CD4-positive, alpha-beta memory T cell (primary cell): ENCODE measurements at regions not wholly inside any gene's neighbourhood (a gene's known extent, or its start where the extent isn't known, plus 50 kb on each side); places are given as distances from the start of the nearest gene placed in this dataset.

Experiments used
- CTCF ChIA-PET: fragments of 350-600 bp; sonication (Branson Sonifier 250); formaldehyde crosslinking; loops from one replicate; lab custom pipeline; 2021; ENCODE audit warnings: inconsistent platforms; ENCODE audit not compliant: partially characterized antibody; lab: Charles Lee
- POLR2A ChIA-PET: fragments of 350-600 bp; sonication (Branson Sonifier 250); formaldehyde crosslinking; loops from one replicate; lab custom pipeline; 2021; ENCODE audit not compliant: partially characterized antibody; lab: Charles Lee
- DNase-seq, 5 donors: peaks; one replicate each; pipeline versions ENCODE4 v3.0.0 to v3.0.0-alpha.2; 2020 to 2022; ENCODE audit warnings: mixed read lengths in 1 of 5
- H3K27ac ChIP-seq: one replicate; pipeline ENCODE4 v1.7.0; 2013; ENCODE audit warnings: low read depth, low read length
- H3K27me3 ChIP-seq: 2 replicates; pipeline ENCODE4 v1.7.0; 2013; ENCODE audit warnings: mild to moderate bottlenecking, low read length, moderate library complexity; ENCODE audit not compliant: insufficient read depth
- H3K36me3 ChIP-seq: 2 replicates; pipeline ENCODE4 v1.7.0; 2013; ENCODE audit warnings: mild to moderate bottlenecking, low read length, moderate library complexity; ENCODE audit not compliant: insufficient read depth
- H3K4me1 ChIP-seq: 2 replicates; pipeline ENCODE4 v1.7.0; 2013; ENCODE audit warnings: mild to moderate bottlenecking, low read length, moderate library complexity; ENCODE audit not compliant: insufficient read depth
- H3K4me3 ChIP-seq, 2 donors: one replicate each; pipeline ENCODE4 v1.7.0; 2013; ENCODE audit warnings: low read length in 2 of 2, mild to moderate bottlenecking in 1 of 2
- H3K9me3 ChIP-seq, 2 donors: one replicate each; pipeline ENCODE4 v1.7.0; 2013; ENCODE audit warnings: low read length in 2 of 2, control low read depth in 1 of 2; ENCODE audit not compliant: control insufficient read depth in 1 of 2
- H3K27ac Mint-ChIP-seq, 7 donors: one replicate each; pipeline ENCODE4 v1.8.0; 2020 to 2021; ENCODE audit warnings: mixed read lengths in 7 of 7, mild to moderate bottlenecking in 6 of 7, inconsistent platforms in 3 of 7, moderate library complexity in 3 of 7
- H3K27me3 Mint-ChIP-seq, 2 donors: one replicate each; pipeline ENCODE4 v1.8.0; 2020 to 2021; ENCODE audit warnings: mixed read lengths in 2 of 2
- H3K36me3 Mint-ChIP-seq, 2 donors: one replicate each; pipeline ENCODE4 v1.8.0; 2020 to 2021; ENCODE audit warnings: mixed read lengths in 2 of 2, inconsistent platforms in 1 of 2, mild to moderate bottlenecking in 1 of 2
- H3K4me1 Mint-ChIP-seq, 4 donors: one replicate each; pipeline ENCODE4 v1.8.0; 2020 to 2021; ENCODE audit warnings: mixed read lengths in 4 of 4, mild to moderate bottlenecking in 1 of 4
- H3K4me3 Mint-ChIP-seq, 8 donors: one replicate each; pipeline ENCODE4 v1.8.0; 2020 to 2021; ENCODE audit warnings: mixed read lengths in 8 of 8, mild to moderate bottlenecking in 7 of 8, moderate library complexity in 6 of 8, inconsistent platforms in 3 of 8
- H3K9me3 Mint-ChIP-seq, 8 donors: one replicate each; pipeline ENCODE4 v1.8.0; 2020 to 2021; ENCODE audit warnings: mixed read lengths in 8 of 8, mild to moderate bottlenecking in 5 of 8, inconsistent platforms in 3 of 8, moderate library complexity in 1 of 8
- intact Hi-C: fragments of 100-400 bp; cut with micrococcal nuclease; formaldehyde crosslinking; loops from one replicate; pipeline ENCODE4 v1.15.1; 2023

DNA sequence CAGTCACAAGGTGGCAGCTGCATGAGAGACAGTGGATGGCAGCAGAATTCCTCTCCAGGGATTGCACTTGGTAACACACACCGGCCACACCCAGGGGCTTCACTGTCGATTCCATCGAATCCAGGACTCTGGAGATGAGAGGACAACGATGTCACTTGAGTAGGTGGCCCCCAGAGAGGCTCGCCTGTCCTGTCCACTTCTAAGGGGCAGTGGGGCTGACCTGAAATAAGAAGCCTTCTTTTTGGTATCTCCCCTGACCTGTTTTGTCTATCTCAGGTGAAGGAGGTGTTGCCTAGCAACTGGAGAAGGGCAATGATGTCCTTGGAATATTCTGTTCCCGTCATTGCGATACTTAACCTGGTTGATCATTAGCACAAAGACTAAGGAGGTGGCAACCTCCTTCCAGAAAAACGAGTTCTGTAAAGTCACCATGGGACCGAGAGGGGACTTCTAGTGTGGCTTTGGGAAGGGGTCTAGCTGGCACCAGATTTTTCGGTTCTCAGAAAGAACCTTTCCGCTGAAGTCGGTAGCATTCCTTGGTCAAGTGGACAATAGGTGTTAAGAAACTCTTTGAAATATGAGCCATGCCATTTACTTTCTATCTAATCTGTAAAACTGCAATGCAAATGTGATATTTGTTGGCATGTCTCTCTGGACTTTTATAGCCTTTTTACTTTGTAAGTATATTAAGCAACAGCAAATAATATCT is 85.2 kb upstream of the TMPRSS2 start:
- H3K4me3 Mint-ChIP-seq, result no peak overlapping the region
- Histone ChIP-seq H3K4me1 (no peaks in the 10 kb centered on the region), H3K4me3 (no peak overlapping the region), H3K36me3 (no peaks in the 10 kb centered on the region), H3K27me3 (no peaks in the 10 kb centered on the region), H3K27ac (no peak overlapping the region), H3K9me3 (no peaks in the 10 kb centered on the region)
- CTCF ChIA-PET, result no interaction called here
- POLR2A ChIA-PET, result no interaction called here
- no peak for DNase-seq
- H3K27me3 Mint-ChIP-seq, result peaks cover 3 to 18% of the 10 kb centered on the region in 2 donors
- intact Hi-C loops, result no loop called here
- H3K27ac Mint-ChIP-seq, result no peak overlapping the region
- peaks cover 0 to 8% (median 6%) of the 10 kb centered on the region in 8 donors for H3K9me3 Mint-ChIP-seq
- no peaks in the 10 kb centered on the region for H3K4me1 Mint-ChIP-seq
- no peaks in the 10 kb centered on the region for H3K36me3 Mint-ChIP-seq

- H3K27ac ChIP-seq, result no peak overlapping the region
- H3K9me3 Mint-ChIP-seq, result peaks cover 2 to 19% (median 12%) of the 10 kb centered on the region in 8 donors
- no peaks in the 10 kb centered on the region for H3K9me3 ChIP-seq
- intact Hi-C loops, result no loop called here
- no peak overlapping the region for H3K27ac Mint-ChIP-seq
- no peaks in the 10 kb centered on the region for H3K36me3 Mint-ChIP-seq
- no peaks in the 10 kb centered on the region for H3K4me1 ChIP-seq
- H3K36me3 ChIP-seq, result no peaks in the 10 kb centered on the region
- ChIA-PET POLR2A (interaction anchor here (0.6 kb wide), 1 partner anchor 18 kb away, joined by 3 read pairs; no protein-coding TSS in a partner anchor), CTCF (no interaction called here)
- H3K27me3 ChIP-seq, result no peaks in the 10 kb centered on the region
- no peak overlapping the region for H3K4me3 Mint-ChIP-seq
- peaks cover 9 to 13% of the 10 kb centered on the region in 2 donors for H3K27me3 Mint-ChIP-seq
- no peaks in the 10 kb centered on the region for H3K4me1 Mint-ChIP-seq
- DNase-seq, result no peak
- no peak overlapping the region for H3K4me3 ChIP-seq
Measured at GRCh38 chr21:41589620-41590175, 81.7 kb upstream of the TMPRSS2 start.

DNA sequence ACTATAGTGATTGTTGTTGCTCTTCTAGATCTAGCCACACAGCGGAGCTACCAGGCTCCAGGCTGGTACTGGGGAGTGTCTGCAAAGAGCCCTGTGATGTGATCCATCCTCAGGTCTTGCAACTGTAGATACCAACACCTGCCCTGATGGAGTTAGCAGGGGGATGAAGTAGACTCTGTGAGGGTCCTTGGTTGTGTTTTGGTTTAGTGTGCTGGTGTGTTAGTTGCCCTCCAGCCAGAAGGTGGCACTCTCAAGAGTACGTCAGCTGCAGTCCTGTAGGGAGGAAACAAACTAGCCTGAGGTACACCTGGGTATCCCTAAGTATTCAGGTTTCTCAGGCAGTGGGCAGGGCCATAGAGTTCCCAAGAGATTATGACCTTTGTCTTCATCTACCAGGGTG is 81.2 kb upstream of the TMPRSS2 start:
- H3K27ac Mint-ChIP-seq, result no peak overlapping the region
- Histone ChIP-seq H3K9me3 (no peaks in the 10 kb centered on the region), H3K4me3 (no peak overlapping the region), H3K27ac (no peak overlapping the region), H3K36me3 (no peaks in the 10 kb centered on the region), H3K27me3 (no peaks in the 10 kb centered on the region), H3K4me1 (no peaks in the 10 kb centered on the region)
- H3K4me1 Mint-ChIP-seq, result no peaks in the 10 kb centered on the region
- ChIA-PET CTCF (no interaction called here), POLR2A (interaction anchor here (0.6 kb wide), 1 partner anchor 18 kb away, joined by 3 read pairs; no protein-coding TSS in a partner anchor)
- intact Hi-C loops, result no loop called here
- H3K4me3 Mint-ChIP-seq, result no peak overlapping the region
- H3K36me3 Mint-ChIP-seq, result no peaks in the 10 kb centered on the region
- H3K27me3 Mint-ChIP-seq, result peaks cover 7 to 10% of the 10 kb centered on the region in 2 donors
- peaks cover 2 to 19% (median 12%) of the 10 kb centered on the region in 8 donors for H3K9me3 Mint-ChIP-seq
- DNase-seq, result no peak

- H3K27me3 Mint-ChIP-seq, result peaks cover 8 to 11% of the 10 kb centered on the region in 2 donors
- CTCF ChIA-PET, result no interaction called here
- H3K27ac Mint-ChIP-seq, result no peak overlapping the region
- H3K36me3 ChIP-seq, result no peaks in the 10 kb centered on the region
- intact Hi-C loops, result no loop called here
- POLR2A ChIA-PET, result no interaction called here
- no peaks in the 10 kb centered on the region for H3K27me3 ChIP-seq
- DNase-seq, result no peak
- no peaks in the 10 kb centered on the region for H3K9me3 ChIP-seq
- no peak overlapping the region for H3K4me3 Mint-ChIP-seq
- H3K4me1 ChIP-seq, result no peaks in the 10 kb centered on the region
- H3K4me3 ChIP-seq, result no peak overlapping the region
- H3K36me3 Mint-ChIP-seq, result no peaks in the 10 kb centered on the region
- H3K27ac ChIP-seq, result no peak overlapping the region
- H3K9me3 Mint-ChIP-seq, result peaks cover 2 to 19% (median 12%) of the 10 kb centered on the region in 8 donors
- H3K4me1 Mint-ChIP-seq, result no peaks in the 10 kb centered on the region
Measured at GRCh38 chr21:41585199-41585994, 77.4 kb upstream of the TMPRSS2 start.

GRCh38 chr21:41584603-41585176 is 76.7 kb upstream of the TMPRSS2 start:
- Mint-ChIP-seq H3K4me1 (no peaks in the 10 kb centered on the region), H3K27me3 (peaks cover 11 to 14% of the 10 kb centered on the region in 2 donors), H3K9me3 (peaks cover 2 to 21% (median 12%) of the 10 kb centered on the region in 8 donors), H3K27ac (no peak overlapping the region), H3K36me3 (no peaks in the 10 kb centered on the region), H3K4me3 (no peak overlapping the region)
- H3K36me3 ChIP-seq, result no peaks in the 10 kb centered on the region
- no peak overlapping the region for H3K4me3 ChIP-seq
- no peak overlapping the region for H3K27ac ChIP-seq
- no peaks in the 10 kb centered on the region for H3K9me3 ChIP-seq
- ChIA-PET POLR2A (no interaction called here), CTCF (no interaction called here)
- H3K27me3 ChIP-seq, result no peaks in the 10 kb centered on the region
- no peaks in the 10 kb centered on the region for H3K4me1 ChIP-seq
- DNase-seq, result no peak
- intact Hi-C loops, result no loop called here

DNA sequence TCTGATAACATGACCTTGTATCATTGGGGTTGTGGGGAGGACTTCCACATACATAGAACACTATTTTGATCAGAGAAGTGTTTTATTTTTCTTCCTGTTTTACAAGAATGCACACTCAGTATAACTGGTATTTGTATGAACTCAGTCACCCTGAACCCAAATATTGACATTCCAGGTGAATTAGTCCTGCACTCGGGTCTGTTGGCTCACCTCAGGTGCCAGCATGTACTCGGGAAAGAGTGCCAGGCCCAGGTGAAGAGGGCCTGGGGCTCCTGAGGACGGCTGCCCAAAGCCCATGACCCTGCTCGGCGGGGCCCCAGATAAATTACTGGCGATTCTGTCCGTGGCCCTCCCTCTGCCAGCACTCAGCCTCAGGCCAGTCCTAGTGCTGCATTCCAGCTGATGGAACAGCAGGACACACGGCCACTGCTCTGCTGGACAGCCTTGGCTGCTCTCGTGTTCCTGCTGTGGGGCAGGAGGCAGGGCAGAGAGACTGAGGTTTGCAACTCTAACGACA is 75.4 kb upstream of the TMPRSS2 start:
- Mint-ChIP-seq H3K4me3 (no peak overlapping the region), H3K27me3 (peaks cover 11 to 15% of the 10 kb centered on the region in 2 donors), H3K36me3 (no peaks in the 10 kb centered on the region), H3K9me3 (peaks cover 2 to 25% (median 18%) of the 10 kb centered on the region in 8 donors), H3K27ac (no peak overlapping the region), H3K4me1 (no peaks in the 10 kb centered on the region)
- no peaks in the 10 kb centered on the region for H3K4me1 ChIP-seq
- no peak for DNase-seq
- ChIA-PET POLR2A (no interaction called here), CTCF (no interaction called here)
- no peaks in the 10 kb centered on the region for H3K9me3 ChIP-seq
- intact Hi-C loops, result no loop called here
- H3K27ac ChIP-seq, result no peak overlapping the region
- H3K27me3 ChIP-seq, result no peaks in the 10 kb centered on the region
- H3K36me3 ChIP-seq, result no peaks in the 10 kb centered on the region
- no peak overlapping the region for H3K4me3 ChIP-seq

DNA sequence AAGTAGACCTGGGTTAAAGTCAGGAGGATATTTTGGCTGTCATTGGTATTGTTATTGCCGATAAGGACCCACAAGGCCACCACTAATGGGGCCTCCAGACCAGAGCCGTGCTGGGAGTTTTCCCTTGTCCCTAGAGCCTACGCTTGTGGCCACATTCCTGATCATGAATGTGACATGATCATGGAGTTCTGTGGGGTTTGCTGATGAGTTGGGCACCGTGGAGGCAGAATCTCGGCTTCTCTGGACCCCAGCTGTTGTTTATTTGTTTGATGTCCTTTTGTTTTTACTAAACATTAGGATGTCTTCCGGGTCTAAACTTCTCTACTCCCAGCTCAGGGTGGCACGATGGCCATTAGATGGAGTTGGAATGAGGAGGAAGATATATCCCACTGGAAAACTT is 74.9 kb upstream of the TMPRSS2 start:
- no peaks in the 10 kb centered on the region for H3K4me1 Mint-ChIP-seq
- H3K9me3 Mint-ChIP-seq, result peaks cover 3 to 26% (median 19%) of the 10 kb centered on the region in 8 donors
- no peaks in the 10 kb centered on the region for H3K36me3 ChIP-seq
- POLR2A ChIA-PET, result interaction anchor here (0.6 kb wide), 1 partner anchor 13 kb away, joined by 3 read pairs; no protein-coding TSS in a partner anchor
- CTCF ChIA-PET, result no interaction called here
- H3K4me3 ChIP-seq, result no peak overlapping the region
- intact Hi-C loops, result no loop called here
- H3K4me3 Mint-ChIP-seq, result no peak overlapping the region
- no peaks in the 10 kb centered on the region for H3K9me3 ChIP-seq
- no peaks in the 10 kb centered on the region for H3K27me3 ChIP-seq
- H3K4me1 ChIP-seq, result no peaks in the 10 kb centered on the region
- no peaks in the 10 kb centered on the region for H3K36me3 Mint-ChIP-seq
- no peak overlapping the region for H3K27ac ChIP-seq
- peaks cover 11 to 15% of the 10 kb centered on the region in 2 donors for H3K27me3 Mint-ChIP-seq
- H3K27ac Mint-ChIP-seq, result no peak overlapping the region
- DNase-seq, result no peak
